HFF-Myc (cell line): ENCODE measurements at regions not wholly inside any gene's neighbourhood (a gene's known extent, or its start where the extent isn't known, plus 50 kb on each side); places are given as distances from the start of the nearest gene placed in this dataset.

Experiments
- DNase-seq: peaks from one replicate; pipeline ENCODE4 v3.0.0-alpha.2; 2011; ENCODE audit warnings: low read depth; ENCODE audit errors: extremely low read depth
- H3K4me3 ChIP-seq: replicated peaks from 2 replicates; pipeline ENCODE4 v1.5.1; 2011; ENCODE audit warnings: low read depth, mild to moderate bottlenecking, control low read depth, low read length
- CTCF ChIP-seq: IDR thresholded peaks from 2 replicates; pipeline ENCODE4 v1.5.1; 2012; ENCODE audit warnings: mild to moderate bottlenecking, low read depth, low read length, control low read depth; ENCODE audit errors: missing control alignments

- TF ChIP-seq CTCF, result no peak
- no peak overlapping the region for H3K4me3 ChIP-seq
- no peak for DNase-seq
Observed at GRCh38 chr9:30943446-30944224, 1440.8 kb upstream of the ACO1 start.

GRCh38 chr9:30944225-30944569, 1440.2 kb upstream of the ACO1 start:
- DNase-seq, result no peak
- no peak for TF ChIP-seq CTCF
- H3K4me3 ChIP-seq, result no peak overlapping the region

GRCh38 chr9:30944741-30945280, 1439.6 kb upstream of the ACO1 start:
- no peak for DNase-seq
- no peak for TF ChIP-seq CTCF
- H3K4me3 ChIP-seq, result no peak overlapping the region

- TF ChIP-seq CTCF, result no peak
- no peak overlapping the region for H3K4me3 ChIP-seq
- DNase-seq, result no peak
Observed at GRCh38 chr9:30964332-30964731, 1420.1 kb upstream of the ACO1 start.

- no peak for DNase-seq
- no peak overlapping the region for H3K4me3 ChIP-seq
- TF ChIP-seq CTCF, result no peak
Observed at GRCh38 chr9:30967476-30967875, 1417.0 kb upstream of the ACO1 start.

GRCh38 chr9:30970186-30970585, 1414.3 kb upstream of the ACO1 start:
- no peak overlapping the region for H3K4me3 ChIP-seq
- TF ChIP-seq CTCF, result no peak
- DNase-seq, result no peak
